Neural progenitor cell (in vitro differentiated cells): ENCODE measurements at regions not wholly inside any gene's neighbourhood (a gene's known extent, or its start where the extent isn't known, plus 50 kb on each side); places are given as distances from the start of the nearest gene placed in this dataset.

ENCODE experiments used
- CTCF ChIP-seq: fragments of 200-600 bp; sonication (generic); IDR thresholded peaks from 2 replicates; pipeline ENCODE4 v1.5.1; 2017; ENCODE audit warnings: antibody characterized with exemption, mild to moderate bottlenecking
- EZH2 ChIP-seq: fragments of 200-600 bp; sonication (generic); IDR thresholded peaks from 2 replicates; pipeline ENCODE4 v1.6.1; 2017; ENCODE audit warnings: antibody characterized with exemption, mild to moderate bottlenecking, moderate library complexity
- EZH2phosphoT487 ChIP-seq: fragments of 200-600 bp; sonication (generic); IDR thresholded peaks from 2 replicates; pipeline ENCODE4 v1.6.1; 2017; ENCODE audit warnings: antibody characterized with exemption

DNA sequence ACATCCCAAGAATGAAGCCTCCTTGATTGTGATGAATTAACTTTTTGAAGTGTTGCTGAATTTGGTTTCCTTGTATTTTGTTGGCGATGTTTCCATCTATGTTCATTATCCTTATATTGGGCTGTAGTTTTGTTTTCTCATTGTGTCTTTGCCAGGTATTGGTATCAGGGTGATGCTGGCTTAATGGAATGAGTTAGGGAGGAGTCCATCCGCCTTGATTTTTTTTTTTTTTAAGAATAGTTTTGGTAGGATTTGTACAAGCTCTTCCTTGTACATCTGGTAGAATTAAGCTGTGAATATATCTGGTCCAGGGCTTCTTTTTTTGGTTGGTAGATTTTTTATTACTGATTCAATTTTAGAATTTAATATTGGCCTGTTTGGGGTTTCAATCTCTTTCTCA lies 166.1 kb upstream of the WDFY3 start:
- no peak for TF ChIP-seq CTCF
- no peak for TF ChIP-seq EZH2phosphoT487
- no peak for TF ChIP-seq EZH2
